GM18868 (cell line): ENCODE measurements at regions not wholly inside any gene's neighbourhood (a gene's known extent, or its start where the extent isn't known, plus 50 kb on each side); places are given as distances from the start of the nearest gene placed in this dataset.
"Not testable (repeated sequence)": the region's sequence is repeated elsewhere in the genome, so short reads cannot be mapped to it uniquely, and the experiment has no call there.

Source experiments
- ATAC-seq: cut with Tn5 transposase; IDR thresholded peaks from one replicate; pipeline ENCODE4 v1.9.1; 2021; ENCODE audit warnings: mild to moderate bottlenecking, moderate library complexity; ENCODE audit not compliant: unreplicated experiment

GRCh38 chr6:22349051-22349450, 52.2 kb upstream of the PRL start:
- no peak for ATAC-seq

- no peak for ATAC-seq
Observed at GRCh38 chr6:22349528-22349927, 52.7 kb upstream of the PRL start.

GRCh38 chr6:22350109-22350508, 53.3 kb upstream of the PRL start:
- ATAC-seq = no peak

- ATAC-seq = no peak
Observed at GRCh38 chr6:22353101-22353500, 56.3 kb upstream of the PRL start.

- no peak for ATAC-seq
Observed at GRCh38 chr6:22356362-22356940, 59.6 kb upstream of the PRL start.

GRCh38 chr6:22357724-22358189, 60.9 kb upstream of the PRL start:
- peak; percentile 65 for ATAC-seq

GRCh38 chr6:22361576-22361975, 64.7 kb upstream of the PRL start:
- ATAC-seq = no peak

GRCh38 chr6:22362361-22362760, 65.5 kb upstream of the PRL start:
- no peak for ATAC-seq

GRCh38 chr6:22363166-22363713, 66.4 kb upstream of the PRL start:
- peak; percentile 45 for ATAC-seq

GRCh38 chr6:22363714-22364239, 66.9 kb upstream of the PRL start:
- ATAC-seq = peak; percentile 44

- ATAC-seq = no peak
Observed at GRCh38 chr6:22364306-22364705, 67.5 kb upstream of the PRL start.

GRCh38 chr6:22366214-22366613, 69.4 kb upstream of the PRL start:
- no peak for ATAC-seq

- ATAC-seq = no peak
Observed at GRCh38 chr6:22367346-22367745, 70.5 kb upstream of the PRL start.

- ATAC-seq = no peak
Observed at GRCh38 chr6:22368794-22369193, 72.0 kb upstream of the PRL start.

GRCh38 chr6:22372922-22373321, 76.1 kb upstream of the PRL start:
- peak; percentile 95 for ATAC-seq

- not testable (repeated sequence) for ATAC-seq
Observed at GRCh38 chr6:22374950-22375349, 78.1 kb upstream of the PRL start.

- ATAC-seq = not testable (repeated sequence)
Observed at GRCh38 chr6:22376293-22376692, 79.5 kb upstream of the PRL start.

- ATAC-seq = not testable (repeated sequence)
Observed at GRCh38 chr6:22378536-22378935, 81.7 kb upstream of the PRL start.

- no peak for ATAC-seq
Observed at GRCh38 chr6:22380236-22380635, 83.4 kb upstream of the PRL start.

- no peak for ATAC-seq
Observed at GRCh38 chr6:22381845-22382544, 85.2 kb upstream of the PRL start.

- ATAC-seq = no peak
Observed at GRCh38 chr6:22383016-22383415, 86.2 kb upstream of the PRL start.

- no peak for ATAC-seq
Observed at GRCh38 chr6:22392711-22393110, 95.9 kb upstream of the PRL start.
